ENCODE measurements at regions not wholly inside any gene's neighbourhood (a gene's known extent, or its start where the extent isn't known, plus 50 kb on each side); places are given as distances from the start of the nearest gene placed in this dataset.
"Not testable (repeated sequence)": the region's sequence is repeated elsewhere in the genome, so short reads cannot be mapped to it uniquely, and the experiment has no call there.

DNA sequence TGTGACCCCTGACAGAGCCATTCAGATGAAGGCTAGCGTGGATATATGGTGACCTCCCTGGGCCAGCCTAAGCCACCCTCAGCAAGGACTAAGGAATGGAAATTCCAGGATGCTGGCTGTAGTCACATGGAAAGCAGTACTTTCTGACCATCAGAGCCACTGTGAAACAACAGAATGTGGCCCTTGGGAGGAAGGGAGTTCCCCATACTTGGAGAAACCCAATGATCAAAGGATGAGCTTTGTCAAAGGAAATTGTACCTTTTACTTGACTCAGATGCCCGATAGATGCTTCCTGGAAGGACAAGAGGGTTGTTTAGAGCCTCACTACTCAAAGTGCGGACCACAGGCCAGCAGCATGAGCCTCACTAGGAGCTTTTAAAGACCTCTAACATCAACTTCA is 484.5 kb upstream of the PROK2 start:
- DNase-seq, result no peak

DNA sequence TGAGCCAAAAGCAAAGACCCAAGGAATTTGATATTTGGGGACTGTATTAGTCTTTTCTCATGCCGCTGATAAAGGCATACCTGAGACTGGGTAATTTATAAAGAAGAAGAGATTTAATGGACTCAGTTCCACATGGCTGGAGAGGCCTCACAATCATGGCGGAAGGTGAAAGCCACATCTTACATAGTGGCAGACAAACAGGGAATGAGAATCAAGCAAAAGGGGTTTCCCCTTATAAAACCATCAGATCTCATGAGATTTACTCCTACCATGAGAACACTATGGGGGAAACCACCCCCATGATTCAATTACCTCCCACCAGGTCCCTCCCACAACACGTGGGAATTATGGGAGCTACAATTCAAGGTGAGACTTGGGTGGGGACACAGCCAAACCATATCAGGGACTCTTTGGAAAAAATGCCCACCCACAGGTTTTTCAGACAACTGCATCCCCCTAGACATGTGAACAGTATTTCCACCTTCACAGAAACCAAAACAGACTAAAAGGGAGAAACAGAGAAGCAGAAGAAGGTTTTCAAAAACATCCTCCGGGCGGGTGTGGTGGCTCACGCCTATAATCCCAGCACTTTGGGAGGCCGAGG is 482.1 kb upstream of the PROK2 start:
- DNase-seq, result not testable (repeated sequence)

DNA sequence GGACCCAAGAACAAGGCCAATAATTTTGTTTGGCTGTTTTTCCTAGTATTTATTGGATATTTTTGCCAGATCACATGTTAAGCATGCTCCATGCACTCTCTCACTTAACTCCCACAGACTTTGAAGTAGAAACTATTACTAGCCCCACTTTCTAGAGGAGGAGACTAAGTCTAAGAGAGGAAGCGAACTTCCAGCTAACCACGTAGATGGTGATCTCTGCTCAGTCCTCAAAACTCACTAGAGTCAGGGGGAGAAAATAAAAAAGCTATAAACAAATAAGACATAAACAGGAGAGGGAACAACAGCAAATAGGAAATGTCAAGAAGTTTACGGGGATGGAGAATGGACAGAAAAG is 481.0 kb upstream of the PROK2 start:
- DNase-seq, result no peak

DNA sequence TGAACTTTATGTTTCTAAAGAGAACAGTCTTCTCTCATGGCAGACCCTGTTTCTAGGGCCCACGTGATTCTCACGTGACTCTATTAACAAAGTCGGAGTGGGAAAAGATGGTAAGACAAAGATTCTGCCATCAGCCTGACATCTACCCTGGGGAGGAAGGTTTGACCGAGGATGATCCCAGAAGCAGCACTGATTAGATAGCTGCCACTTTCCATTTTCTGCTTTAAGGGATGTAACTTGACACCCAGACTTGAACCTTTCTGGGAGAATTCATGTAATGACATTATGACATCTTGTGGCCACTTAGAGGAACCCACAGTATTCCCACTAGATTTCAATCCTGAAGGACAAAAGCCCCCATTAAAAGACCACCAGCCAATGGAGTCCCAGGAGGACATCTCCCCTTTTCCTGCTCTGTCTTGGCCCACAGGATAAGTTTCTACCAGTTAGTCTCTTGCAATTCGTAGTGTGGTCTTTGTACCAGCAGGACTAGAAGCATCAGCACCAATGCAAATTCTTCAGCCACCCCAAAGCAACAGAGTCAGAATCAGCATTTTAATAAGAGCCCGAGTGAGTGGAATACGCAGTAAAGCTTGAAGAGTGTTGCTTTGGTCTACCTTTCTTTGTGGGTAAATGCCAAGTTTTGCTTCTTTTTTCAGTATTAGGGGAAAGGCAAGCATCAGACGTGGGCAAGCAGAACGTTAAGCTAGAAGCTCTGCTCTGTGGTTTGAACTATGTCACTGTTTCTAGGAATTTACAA is 480.5 kb upstream of the PROK2 start:
- DNase-seq, result no peak

DNA sequence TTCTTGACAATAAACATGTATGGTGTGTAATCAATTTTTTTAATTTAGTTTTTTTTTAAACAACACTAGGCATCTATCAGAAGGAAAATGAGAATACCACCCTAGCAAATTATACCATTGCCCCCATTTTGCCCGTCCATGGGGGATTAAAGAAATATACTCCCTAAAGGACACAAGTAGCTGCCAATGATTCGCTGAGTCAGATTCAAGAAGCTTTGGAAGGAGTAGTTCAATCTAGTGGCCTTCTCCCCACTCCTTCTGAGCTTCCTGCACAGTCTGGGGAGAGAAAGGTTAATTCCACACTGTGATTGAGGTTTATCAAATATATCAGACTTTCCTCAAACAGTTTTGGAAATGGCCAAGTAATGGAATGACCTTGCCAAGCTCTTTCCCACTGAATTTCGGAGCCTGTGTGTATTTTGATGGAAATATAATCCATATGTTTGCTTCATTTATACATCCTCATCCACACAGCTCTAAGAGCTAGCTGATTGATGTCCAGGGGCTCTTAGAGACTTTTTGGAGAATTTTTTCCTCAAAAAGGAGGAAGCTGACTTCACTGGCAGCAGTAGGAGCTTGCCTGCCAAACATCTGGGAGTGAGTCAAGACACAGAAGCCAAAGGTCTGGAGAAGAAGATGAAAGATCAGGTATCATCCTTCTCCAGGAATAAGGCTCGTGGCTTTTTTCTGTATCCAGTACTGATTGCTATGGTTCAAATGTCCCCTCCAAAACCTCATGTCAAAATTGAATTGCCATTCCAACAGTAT is 478.5 kb upstream of the PROK2 start:
- no peak for DNase-seq

DNA sequence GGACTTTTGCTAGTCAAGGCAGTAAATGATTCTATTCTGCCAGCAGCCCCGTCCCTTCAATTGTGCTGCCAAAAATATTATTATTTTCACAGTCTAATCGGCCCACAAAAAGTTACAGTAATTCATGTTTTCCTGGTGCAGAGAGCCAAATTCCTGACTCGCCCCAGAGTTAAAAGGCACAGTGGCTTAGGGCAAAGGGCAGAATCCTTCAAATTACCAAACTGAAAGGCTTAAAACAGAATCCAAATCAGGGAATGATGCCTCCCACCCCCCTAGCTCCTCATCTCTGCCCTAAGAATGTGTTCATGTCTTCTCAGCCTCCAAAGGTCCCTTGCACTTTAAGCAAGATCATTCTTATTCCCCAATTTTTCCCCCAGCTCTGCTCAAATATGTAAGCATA is 477.8 kb upstream of the PROK2 start:
- DNase-seq, result no peak

DNA sequence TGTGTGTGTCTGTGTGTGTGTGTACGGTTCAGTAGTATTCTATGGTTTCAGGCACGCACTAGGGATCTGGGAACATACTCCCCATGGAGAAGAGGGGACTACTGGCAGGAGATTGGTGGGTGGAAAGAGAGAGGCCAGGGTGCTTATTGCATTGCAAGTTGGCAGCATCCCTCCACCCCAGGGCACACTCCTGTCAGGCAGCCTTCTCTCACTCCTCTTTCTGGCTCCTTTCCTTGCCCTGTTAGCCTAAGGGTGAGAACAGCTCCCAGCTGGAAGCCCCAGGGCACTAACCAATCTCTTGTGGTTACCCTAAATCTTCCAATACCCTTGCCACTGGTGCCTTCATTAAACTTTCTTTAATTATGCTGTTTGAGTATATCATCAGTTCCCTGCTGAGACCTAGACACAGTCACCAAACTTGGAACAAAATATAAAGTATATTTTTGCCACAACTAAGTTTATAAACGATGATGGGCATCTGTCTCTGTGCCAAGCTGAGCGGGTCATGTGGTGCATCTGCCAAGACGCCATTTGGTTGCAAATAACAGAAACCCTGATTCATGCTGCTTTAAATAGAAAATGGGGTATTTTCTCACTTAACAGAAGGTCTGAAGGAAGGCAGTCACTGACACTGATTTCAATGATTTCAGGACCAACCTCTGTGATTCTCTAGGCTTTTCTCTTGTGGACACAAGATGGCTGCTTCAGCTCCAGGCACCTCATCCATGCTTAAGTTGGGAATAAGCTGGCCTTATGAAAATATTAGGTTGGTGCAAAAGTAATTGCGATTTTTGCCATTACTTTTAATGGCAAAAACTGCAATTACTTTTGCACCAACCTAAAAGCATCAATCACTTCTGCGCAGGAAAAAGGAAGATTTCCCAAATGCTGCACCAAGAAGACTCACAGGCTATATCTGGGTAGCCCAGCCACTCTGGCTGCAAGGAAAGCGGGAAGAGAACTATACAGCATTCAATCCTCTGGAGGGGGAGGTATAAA is 476.9 kb upstream of the PROK2 start:
- DNase-seq, result no peak

DNA sequence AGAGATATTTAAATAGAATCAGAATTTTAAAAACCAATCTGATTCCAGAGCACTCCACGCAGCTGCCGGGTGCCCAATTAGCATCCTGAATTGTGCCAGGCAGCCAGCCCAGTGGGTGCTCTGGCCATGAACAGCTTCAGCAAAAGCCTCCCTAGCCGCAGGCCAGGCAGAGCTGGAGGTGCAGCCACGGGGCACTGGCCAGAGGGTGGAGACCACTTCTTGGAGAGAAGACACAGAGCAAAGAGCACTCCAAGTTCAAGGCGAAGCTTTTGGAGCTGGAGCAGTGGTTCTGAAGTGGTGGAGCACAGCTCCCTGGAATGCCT is 475.6 kb upstream of the PROK2 start:
- no peak for DNase-seq

DNA sequence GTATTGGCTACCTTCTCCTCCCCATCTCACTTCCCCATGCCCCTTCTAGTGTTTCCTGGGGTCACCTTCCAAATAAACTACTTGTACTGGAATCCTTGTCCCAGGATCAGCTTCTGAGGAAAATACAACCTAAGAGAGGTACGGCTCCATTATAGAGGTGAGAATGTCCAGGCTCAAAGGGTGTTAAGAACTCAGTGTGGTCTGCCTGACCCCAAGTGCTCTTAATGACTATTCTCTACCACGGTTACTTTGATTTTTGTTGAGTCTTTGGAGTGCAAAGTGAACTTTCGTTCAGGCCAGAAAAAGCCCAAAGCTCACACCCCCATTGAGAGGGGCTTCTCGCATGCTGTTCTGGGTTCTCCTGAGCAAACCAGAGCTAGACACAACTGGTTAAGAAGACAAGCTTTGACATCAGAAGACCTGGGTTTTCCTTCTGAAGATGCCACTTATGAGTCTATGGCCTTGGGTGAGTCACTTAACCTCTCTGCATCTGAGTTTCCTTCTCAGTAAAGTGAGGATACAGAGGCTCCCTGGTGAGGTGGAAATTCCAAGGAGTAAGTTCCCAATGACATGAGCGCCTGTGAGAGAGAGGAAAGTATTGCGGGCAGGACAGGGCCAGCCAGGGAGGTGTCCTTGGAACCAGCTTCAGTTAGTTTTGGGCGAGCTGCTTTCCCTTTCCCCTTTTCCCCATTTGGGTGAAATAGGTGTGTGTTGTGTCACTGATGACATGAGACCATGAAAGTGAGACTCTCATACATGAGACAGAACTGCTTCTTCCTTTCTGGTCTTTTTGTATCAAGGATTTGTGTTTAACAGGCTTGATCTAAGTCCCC is 475.0 kb upstream of the PROK2 start:
- DNase-seq, result no peak

DNA sequence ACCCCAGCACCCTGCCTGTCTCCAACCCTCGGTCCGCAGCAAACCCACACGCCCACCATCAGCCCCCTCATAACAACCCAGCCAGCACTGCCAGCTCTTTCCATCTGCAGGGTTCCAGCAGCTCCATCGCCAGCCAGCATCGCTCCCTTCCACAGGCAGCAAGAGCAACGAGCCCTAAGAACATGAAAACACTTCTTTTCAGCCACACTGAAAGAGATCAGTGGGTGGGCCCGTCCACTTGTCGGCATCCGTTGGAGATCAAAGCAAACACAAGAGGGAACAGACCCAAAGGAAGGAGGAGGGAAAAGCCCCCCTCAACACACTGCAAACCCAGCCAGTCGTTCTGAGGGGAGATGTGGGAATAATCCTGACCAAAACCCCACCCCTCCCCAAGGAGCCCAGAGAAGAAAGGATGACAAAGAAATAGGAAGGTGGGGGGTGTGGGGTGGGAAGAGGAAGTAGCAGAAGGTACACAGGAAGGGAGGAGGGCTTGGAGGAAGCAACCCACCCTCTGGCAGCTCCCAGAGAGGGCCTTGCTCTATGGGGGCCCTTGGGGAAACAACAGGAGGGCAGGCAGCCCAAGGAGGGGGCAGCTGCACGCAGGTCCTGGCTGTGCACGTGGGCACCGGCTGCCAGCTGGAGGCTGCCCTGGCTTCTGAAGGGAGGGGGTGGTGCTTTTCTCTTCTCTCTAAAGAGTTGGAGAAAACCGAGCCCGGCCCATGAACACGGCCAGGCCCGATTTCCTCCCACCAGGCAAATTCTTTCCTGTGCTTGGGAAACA is 473.6 kb upstream of the PROK2 start:
- peak; percentile 85 for DNase-seq

DNA sequence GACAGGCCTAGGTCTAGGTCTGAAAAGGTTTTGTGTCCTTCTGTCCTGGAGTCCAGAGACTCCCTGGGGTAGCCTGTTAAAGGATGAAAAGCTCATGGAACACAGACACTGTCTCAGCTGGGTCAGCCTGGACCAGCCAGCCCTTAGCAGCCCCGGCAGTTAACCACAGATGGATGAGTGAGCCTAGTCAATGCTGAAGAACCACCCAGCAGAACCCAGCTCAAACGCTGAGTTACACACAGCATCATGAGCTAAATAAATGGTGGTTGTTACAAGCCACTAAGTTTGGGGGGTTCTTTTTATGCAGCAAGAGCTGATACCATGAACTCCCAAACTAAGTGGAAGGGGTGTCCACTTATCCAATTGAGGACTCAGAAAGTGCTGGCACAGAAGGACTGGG is 472.8 kb upstream of the PROK2 start:
- DNase-seq, result no peak

DNA sequence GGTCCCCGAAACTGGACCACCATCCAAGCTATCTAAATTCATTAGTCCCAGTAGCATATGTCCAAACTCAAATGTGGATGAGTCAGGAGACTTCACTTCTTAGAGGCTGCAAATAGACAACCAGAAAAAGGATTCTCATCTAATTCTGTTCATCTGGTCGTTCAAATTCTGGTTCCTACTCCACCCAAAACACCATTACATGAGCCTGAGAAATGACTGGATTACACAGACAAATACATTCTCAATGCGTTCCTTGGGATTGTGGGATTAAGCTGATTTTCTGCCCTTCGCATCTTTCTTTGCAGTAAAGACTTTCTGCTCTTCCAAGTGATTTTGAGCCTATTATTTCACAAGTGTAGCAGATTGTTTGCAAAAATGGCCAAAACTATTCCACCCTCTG is 472.3 kb upstream of the PROK2 start:
- no peak for DNase-seq

DNA sequence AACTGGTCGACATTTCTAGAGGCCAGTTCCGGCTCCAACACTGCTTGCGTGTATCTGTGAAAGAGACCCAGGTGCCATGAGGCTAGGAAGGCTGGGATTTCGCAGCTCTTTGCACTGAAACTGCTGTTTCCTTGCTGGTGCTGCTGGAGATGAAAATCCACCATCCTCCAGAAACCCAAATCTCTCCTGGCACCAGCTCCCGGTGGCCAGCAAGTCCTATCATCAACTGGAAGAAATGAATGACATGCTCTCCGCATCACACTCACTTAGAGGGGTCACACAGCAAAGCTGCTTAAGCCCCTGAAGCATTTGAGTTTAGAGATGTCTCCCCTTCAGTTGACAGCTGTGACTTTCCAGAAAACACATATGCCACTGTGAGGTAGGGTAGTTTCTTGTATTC is 471.8 kb upstream of the PROK2 start:
- no peak for DNase-seq

DNA sequence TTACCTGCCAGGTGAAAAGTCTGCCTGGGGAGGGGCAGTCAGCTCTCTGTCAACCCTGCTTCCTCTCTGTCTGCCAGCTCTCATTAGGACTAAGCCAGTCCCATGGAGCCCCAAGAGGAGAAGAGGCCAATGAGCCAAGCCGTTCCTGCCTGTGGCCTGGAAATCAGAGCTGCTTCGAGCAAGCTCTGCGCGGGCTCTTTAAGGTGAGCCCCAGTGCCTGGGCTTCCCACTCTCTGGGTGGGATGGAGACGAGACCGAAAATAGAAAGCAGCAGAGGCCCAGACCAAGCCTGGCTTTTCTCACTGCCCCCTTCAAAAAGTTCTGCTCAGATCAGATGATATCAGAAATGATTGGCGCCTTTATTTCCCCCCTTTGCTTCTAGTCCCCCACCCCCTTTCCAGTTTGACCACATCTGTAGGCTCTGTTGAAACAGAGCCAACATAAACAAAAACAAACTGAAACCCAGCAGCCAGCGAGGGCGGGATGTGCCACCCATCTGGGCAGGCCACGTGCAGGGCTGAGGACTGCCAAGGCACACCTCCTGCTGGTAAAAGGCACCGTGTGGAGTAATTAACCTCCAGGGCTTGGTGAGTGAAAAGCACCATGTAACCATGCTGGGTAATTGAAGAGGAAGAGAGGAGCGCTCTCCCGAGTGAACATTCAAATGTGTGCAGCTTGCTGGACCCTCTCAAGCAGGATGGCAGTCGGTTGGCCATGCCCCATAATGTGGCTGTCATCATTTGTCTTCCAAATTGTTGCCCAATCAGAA is 471.0 kb upstream of the PROK2 start:
- DNase-seq, result peak; percentile 90

DNA sequence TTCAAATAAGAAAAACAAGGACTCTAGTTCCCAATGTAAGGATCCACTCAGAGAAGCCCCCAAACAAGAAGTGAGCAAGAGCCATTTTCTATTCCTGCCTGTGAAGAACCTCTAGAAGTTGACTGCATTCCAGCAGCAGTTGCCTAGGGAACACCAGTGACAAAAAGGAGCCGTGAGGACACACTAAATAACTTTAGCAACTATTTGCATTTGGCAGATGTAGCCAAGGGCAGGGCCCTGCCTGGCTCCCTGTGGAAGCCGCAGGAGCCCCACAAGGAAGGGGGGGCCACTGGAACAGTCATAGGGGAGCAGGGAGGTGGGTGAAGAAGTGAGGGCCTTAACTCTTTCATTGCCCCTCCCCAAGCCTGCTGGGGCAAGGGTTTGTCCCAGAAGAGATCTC is 470.2 kb upstream of the PROK2 start:
- DNase-seq, result no peak

DNA sequence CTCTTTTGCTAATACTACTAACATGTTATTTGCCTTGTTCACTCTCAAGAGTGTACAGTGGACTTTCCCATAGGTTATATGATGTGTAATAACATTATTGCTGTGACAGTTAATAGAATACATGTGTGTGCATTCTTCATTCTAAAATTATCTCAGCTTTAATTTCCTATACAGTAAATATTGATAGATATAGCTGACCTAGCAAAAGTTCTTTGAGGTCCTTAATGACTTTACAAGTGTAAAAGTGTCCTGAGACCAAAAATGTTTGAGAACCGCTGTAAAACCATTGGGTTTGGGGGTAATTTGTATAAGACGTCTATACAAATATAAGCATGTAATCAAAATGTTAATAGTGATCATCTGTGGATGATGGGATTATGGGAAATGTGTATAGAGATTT is 469.5 kb upstream of the PROK2 start:
- no peak for DNase-seq

DNA sequence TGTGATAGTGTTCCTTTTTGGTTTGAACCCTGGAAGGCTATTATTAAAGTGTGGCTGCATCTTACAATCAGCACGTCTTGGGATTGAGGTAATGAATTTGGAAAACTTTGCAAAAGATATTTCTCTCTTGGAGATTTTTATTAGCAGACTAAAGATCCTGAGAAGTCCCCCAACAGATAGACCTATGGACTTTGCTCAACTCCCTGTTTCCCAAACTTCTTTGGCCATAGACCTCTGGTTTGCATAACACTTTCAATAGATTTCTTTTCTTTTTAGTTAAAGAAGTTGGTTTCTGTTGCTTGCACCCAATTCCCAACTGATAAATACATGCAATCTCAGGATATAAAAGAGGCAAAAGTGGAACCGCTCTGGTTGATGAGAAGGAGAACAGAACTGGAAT is 465.8 kb upstream of the PROK2 start:
- no peak for DNase-seq

DNA sequence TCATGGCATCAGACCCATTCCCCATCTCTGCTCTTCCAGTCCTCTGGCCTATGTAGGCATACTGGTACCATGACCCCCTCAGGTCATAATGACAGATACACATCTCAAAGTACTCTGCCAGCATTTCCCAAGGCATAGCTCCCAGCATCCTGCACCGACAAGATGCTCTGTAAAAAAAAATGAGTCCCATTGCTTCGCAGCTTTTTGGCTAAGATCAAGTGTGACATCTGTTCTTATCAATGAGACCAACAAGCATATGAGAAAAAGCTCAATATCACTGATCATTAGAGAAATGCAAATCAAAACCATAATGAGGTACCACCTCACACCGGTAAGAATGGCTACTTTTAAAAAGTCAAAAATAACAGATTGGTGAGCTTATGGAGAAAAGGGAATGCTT is 463.9 kb upstream of the PROK2 start:
- no peak for DNase-seq

DNA sequence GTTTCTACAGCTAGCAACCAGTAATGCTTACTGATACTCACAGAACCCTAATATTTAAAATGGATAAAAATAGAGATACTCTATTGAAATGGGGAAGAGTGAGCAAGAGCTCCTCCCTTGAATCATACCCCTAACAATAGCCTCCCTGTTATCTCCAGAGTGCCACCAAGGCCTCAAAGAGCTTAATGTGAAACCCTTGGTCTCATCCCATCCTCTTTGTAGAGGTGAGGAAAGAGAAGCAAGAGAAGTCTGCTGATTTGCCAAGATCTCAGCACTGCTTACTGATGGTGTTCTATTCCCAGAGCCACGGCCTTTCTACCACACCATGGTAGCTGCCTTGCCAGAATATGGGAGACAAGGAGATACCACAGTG is 463.4 kb upstream of the PROK2 start:
- DNase-seq, result no peak

DNA sequence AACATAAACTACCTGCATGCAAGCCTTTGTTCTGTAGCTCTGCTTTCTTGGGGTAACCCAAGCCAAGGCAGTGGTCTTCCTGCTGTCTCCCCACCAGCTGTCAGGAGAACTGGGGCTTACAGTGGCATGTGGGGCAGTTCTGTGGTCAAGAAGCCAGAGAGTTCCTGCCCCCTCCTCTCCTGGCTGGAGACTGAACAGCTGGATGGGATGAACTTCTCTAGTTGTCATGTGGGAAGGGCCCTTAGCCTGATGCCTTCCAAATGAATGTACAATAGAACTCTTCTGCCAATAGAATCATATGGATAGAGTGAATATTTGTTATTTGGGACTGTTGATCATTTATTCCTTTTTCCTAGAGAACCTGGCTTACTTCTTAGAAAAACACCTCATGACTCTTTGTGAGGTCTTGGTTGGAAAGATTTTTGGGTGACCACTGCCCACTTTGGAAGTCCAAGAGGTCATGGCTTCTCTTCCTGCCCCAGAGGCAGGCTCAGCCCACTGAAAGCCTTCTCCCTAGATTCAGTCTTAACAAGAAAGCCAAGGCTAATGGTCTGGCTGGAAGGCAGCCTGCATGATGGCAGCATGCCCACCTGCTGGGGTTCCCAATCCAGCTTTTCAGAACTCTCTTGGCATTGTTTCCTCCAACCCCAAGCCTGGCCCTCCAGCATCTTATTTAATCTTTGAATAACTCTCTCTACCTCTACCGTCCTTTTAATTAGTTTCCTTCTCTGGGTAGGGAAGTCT is 462.9 kb upstream of the PROK2 start:
- no peak for DNase-seq
